ENCODE measurements at regions not wholly inside any gene's neighbourhood (a gene's known extent, or its start where the extent isn't known, plus 50 kb on each side); places are given as distances from the start of the nearest gene placed in this dataset.

GRCh38 chr5:157983906-157984551 lies 125.1 kb upstream of the CLINT1 start:
- TF ChIP-seq CTCF (IDR thresholded peaks at IDR 0.05; ENCODE audit: insufficient read depth, low read length) (no peak), REST (IDR thresholded peaks at IDR 0.05; ENCODE audit: insufficient replicate concordance, low read depth) (no peak), POLR2AphosphoS5 (IDR thresholded peaks at IDR 0.05; ENCODE audit: low read depth) (no peak), GABPA (IDR thresholded peaks at IDR 0.05; ENCODE audit: low read depth) (no peak), SPI1 (IDR thresholded peaks at IDR 0.05; ENCODE audit: borderline replicate concordance, low read depth) (no peak)

Measured in HL-60 (cell line).